KG1 (cell line): ENCODE measurements at regions not wholly inside any gene's neighbourhood (a gene's known extent, or its start where the extent isn't known, plus 50 kb on each side); places are given as distances from the start of the nearest gene placed in this dataset.

Source experiments
- DNase-seq: peaks from one replicate; lab custom pipeline; 2025; lab: John Stamatoyannopoulos, UW

GRCh38 chr19:28218728-28219127, 994.2 kb downstream of the UQCRFS1 start:
- no peak for DNase-seq

GRCh38 chr19:28217022-28217421, 995.9 kb downstream of the UQCRFS1 start:
- no peak for DNase-seq

GRCh38 chr19:28213470-28214082, 999.4 kb downstream of the UQCRFS1 start:
- DNase-seq: no peak

- DNase-seq: no peak
Measured at GRCh38 chr19:28210886-28211285, 1002.1 kb downstream of the UQCRFS1 start.

GRCh38 chr19:28208745-28209144, 1004.2 kb downstream of the UQCRFS1 start:
- DNase-seq: no peak

- DNase-seq: no peak
Measured at GRCh38 chr19:28207244-28207643, 1005.7 kb downstream of the UQCRFS1 start.

GRCh38 chr19:28201462-28201943, 1011.4 kb downstream of the UQCRFS1 start:
- no peak for DNase-seq

DNA sequence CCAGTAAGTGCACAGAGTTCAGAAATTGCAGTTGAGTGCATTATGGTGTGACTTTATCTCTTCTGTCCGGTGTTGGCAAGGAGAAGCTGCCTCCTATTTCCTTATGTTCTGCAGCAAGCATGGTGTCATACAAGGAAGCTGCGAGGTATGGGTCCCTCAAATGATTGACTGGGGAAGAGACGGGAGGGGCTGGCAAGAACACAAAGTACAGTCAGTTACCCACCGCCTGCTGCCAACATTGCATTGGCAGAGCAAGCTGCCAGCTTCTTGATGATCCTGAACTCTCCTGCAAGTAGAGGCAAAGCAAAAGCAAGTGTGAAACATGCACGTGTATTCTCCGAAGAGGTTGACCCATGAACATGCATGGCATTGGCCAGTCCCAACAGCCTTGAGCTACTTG, 1013.6 kb downstream of the UQCRFS1 start:
- no peak for DNase-seq

DNA sequence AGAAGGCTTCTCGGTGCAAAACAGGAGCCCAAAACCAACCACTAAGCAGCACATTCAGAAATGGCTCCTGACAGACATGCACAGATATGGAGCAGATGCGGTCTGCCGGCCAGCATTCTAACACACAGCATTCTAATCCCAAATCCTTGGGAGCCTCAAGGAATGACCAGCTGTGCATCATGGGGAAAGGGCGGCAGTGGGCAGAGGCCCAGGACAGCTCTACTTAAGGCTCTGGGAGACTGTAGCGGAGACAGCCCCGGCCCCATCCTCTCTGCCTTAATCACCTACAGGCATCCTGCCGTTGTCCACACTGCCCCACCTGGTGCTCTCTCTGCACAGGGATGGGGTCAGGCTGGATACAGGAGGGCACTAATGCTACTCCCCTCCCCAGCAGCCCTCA, 1016.0 kb downstream of the UQCRFS1 start:
- no peak for DNase-seq

- no peak for DNase-seq
Measured at GRCh38 chr19:28196101-28196500, 1016.9 kb downstream of the UQCRFS1 start.

- DNase-seq: no peak
Measured at GRCh38 chr19:28185646-28186045, 1027.3 kb downstream of the UQCRFS1 start.

- no peak for DNase-seq
Measured at GRCh38 chr19:28184997-28185396, 1028.0 kb downstream of the UQCRFS1 start.

DNA sequence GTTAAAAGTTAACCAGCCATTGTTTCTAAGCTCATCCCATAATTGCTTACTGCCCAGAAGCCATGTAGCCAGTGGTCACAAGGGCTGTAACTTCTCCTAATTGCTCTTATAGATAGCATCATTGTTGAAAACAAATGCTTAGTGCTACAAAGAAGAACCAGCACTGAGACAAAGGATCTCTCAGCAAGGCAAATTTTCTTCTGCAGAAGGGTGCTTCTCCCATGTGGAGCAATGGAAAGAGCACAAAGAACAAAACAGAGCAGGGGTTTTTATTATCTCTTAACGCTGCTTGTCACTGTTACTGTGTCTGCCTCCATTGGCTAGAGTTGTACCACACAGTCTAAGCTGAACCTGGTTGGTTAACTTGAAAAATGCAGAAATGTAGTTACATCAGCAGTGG, 1036.8 kb downstream of the UQCRFS1 start:
- DNase-seq: no peak

- DNase-seq: no peak
Measured at GRCh38 chr19:28171983-28172382, 1041.0 kb downstream of the UQCRFS1 start.

GRCh38 chr19:28170066-28170465, 1042.9 kb downstream of the UQCRFS1 start:
- DNase-seq: no peak

DNA sequence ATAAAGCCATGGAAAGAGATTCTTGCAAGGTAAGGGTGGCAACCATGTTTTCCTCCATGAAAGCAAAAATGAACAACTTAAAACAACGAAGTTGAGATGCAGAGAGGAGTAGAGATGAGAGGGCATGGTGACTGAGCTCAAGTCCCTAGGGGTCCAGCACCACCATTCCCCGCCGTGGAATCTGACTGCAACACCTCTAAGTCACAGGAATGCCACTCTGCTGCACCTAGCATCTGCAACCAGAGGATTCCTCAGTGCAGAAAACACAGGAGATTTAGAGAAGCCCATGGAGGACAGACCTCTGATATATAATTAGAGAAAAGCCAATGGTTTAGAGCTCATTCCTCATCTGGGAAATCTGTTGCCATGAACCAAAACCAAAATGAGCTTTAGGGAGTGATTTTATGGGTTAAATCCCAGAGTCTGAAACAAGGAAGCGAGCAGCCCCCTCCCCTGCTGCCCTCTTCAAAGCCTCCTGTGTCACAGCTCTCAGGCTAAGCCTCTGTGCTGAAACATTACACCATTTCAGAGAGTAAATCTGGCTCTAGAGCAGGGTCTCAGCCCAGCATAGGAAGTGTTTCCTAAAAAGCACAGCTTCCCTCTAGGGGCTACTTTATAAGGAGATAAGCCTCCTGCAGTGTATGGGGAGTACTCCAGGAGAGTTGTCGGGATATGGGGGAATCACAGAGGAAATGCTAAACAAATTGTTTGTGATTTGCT, 1043.6 kb downstream of the UQCRFS1 start:
- no peak for DNase-seq

GRCh38 chr19:28168557-28168956, 1044.4 kb downstream of the UQCRFS1 start:
- no peak for DNase-seq

DNA sequence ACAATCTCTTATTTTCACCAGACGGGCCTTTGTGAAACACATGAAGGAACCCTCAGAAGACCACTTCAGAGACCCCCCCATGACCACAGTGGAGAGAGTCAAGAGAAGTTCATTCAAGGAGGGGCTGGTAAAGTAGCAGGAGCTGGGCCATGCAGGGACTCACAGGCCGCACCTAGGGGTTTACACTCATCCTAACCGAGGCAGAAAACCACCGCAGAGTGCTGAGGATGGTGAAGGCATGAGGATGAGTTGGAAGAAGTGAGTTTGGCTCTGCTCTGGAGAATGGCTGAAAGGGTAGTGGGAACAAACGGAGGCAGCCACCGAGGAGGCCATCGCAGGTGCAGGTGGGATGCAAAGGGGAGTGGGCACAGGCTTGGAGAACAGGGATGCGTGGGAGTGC, 1046.9 kb downstream of the UQCRFS1 start:
- DNase-seq: no peak

GRCh38 chr19:28164214-28164613, 1048.7 kb downstream of the UQCRFS1 start:
- DNase-seq: no peak

DNA sequence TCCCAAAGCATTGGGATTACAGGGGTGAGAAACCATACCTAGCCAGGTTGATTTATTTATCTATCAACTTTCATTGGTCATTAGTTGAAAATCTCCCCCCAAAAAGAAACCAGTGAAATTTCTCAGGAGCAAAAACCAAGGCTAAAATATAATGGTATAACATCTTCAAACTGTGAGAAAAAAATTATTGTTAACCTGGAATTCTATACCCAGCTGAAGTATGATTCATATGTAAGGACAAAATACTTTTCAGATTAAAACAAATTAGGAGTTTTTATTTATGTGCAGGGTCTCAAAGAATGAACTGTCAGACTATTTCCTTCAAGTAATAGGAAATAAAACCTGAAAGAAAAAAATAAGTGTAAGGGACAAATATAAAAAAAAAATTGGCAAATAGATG, 1053.9 kb downstream of the UQCRFS1 start:
- no peak for DNase-seq

GRCh38 chr19:28155265-28155664, 1057.7 kb downstream of the UQCRFS1 start:
- no peak for DNase-seq

DNA sequence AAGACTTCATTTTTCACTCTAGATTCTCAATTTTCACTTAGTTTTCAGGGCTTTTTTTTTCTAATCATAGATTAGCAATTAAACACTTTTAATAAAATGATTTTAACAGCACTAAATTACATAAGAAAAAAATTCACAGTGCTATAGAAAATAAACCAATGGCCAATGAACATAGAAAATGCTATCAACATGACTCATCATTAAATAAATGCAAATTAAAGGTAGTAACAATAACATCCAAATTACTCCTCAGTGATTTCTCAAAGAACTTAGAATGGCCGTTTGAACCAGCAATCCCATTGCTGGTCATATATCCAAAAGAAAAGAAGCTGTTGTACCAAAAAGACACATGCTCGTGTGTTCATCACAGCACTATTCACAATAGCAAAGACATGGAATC, 1058.9 kb downstream of the UQCRFS1 start:
- no peak for DNase-seq

- no peak for DNase-seq
Measured at GRCh38 chr19:28153123-28153522, 1059.8 kb downstream of the UQCRFS1 start.

GRCh38 chr19:28152195-28152594, 1060.8 kb downstream of the UQCRFS1 start:
- no peak for DNase-seq
